Hematopoietic multipotent progenitor cell treated with erythropoietin and hydrocortisone succinate and interleukin-3 and kit ligand, for 15 days (in vitro differentiated cells): ENCODE measurements at regions not wholly inside any gene's neighbourhood (a gene's known extent, or its start where the extent isn't known, plus 50 kb on each side); places are given as distances from the start of the nearest gene placed in this dataset.
"Not testable (repeated sequence)": the region's sequence is repeated elsewhere in the genome, so short reads cannot be mapped to it uniquely, and the experiment has no call there.

Experiments used
- DNase-seq: peaks from one replicate; pipeline ENCODE4 v3.0.0-alpha.2; 2015; ENCODE audit warnings: low spot score

DNA sequence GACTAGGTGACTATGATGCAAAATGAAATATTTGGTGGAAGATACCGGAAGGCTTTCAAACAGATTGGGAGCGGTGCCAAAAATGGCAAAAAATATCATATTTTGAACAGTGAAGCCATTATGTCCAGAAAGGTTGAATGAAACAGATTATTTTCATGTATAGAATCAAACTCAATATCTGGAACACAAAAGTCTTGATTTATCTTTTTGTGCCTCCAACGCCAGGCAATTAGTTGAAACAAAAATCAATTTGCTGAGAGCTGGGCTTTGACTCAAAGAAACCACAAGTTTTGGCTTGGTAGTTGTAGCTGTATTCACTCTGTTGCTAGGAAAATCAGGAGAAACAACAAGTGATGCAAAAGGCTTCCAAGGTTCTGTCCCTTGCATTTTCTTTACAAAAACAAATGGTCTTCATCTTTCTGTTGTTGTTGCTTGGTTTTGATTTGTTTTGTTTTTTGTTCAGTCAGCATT is 421.7 kb upstream of the TYRP1 start:
- DNase-seq: no peak

DNA sequence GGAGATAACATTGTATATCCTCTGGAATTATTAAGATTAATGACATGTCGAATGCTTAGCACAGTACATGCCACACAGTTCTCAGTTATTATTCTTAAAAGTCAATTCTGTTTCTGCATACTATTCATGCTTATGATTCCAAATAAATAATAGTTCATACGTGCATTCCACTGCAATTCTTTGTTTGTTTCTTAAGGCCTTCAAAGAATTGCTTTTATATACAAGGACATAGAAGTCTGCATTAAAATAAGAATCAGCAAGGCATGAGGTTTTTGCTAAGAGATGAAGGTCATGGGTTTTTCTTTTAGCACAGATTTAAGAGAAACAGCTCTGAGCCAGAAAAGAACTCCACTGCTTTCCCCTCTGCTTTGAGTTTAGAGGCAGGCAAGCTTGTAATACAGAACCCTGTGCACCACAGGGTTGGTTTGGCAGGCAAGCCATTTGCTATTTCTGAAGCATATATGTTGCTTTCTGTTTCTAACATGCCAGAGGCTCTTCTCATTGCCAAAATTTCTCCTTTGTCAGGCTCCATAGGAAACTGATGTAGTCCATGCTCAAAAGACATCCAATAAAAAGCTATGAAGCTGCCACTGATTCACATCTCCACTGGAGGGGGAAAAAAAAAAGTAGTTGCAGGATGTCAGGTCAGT is 420.6 kb upstream of the TYRP1 start:
- DNase-seq: no peak

DNA sequence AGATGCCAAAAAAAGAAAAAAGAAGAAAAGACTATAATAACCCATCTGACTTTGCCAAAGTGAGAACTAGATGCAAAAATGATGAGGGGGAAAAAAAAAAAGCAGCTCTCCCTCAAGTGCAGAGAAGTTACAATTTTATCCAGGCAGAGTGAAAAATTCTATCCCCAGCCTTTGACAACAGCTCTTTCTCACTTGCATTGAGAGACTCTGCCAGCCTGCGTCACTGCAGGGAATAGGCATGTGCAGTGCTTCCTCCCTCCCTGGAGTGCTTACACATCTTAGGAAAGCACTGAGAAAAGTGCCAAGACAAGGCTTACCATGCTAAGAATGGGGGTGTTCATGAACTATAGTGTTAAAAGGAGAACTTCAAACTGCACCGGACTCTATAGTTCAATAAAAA is 418.6 kb upstream of the TYRP1 start:
- DNase-seq: no peak

DNA sequence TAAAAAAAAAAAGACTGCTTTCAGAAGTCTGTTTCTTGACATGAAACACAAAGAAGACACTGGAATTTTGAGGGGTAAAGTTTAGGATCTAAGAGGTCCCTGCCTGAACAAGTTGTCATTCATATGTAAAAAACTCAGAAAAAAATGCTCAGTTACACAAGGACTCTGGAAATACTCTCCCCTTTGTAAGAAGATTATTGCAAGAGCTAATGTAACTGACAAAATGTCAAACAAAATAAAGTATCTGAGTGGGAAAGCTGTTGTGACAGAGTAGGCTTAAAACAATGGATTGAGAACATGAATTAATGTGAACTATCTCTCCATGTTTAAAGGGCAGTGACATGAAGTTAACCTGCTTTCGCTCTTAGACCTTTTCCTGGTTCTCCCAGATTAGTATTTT is 416.7 kb upstream of the TYRP1 start:
- no peak for DNase-seq

DNA sequence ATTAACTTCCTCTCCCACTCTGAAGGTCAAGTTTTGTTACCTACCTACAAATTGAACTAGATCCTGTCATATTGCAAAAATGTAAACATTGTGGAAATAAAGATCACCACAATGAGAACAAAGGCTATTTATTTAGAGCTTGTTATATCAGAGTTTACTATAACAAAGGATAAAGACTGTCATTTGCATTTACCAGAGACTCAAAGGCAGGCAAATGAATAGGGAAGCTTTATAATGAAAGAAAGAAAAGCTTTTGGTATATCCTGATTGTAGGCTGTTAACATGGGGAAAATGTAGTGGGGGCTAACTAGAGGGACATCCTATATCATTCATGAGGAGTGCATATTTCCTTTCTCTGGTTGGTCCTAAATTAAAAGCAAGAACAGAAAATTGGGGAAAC is 403.5 kb upstream of the TYRP1 start:
- DNase-seq: no peak

DNA sequence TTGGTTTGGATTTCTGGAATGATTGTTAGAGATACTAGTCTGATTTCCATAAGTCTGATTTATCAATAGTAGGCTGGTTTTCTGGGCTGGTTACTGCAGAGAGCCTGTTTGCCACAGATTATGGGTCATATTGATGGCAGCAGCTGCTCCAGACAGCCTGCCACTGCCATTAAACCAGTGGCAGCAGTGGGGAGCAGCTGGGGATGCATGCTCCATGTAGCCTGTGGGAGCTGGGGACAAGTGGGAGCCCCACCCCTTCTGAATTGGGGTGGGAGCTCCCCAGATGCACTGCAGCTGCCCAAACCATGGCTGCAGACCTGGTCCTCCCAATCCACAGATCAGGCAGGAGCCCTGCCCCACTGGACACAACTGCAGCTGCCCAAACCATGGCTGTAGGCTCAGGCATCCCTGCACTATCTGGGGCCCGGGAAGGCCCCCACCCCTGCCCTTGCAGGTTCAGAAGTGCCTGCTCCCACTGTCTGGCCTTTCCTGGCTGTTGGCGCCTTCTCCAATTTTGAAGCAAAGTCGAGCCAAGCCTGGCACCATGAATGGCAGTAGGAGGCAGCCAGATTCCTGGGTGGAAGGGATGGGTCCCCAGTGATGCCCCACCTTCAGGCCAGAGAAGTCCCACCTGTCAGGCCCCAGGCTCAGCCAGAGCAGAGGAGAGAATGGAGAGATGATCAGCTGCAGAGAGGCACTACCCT is 402.9 kb upstream of the TYRP1 start:
- DNase-seq: no peak

DNA sequence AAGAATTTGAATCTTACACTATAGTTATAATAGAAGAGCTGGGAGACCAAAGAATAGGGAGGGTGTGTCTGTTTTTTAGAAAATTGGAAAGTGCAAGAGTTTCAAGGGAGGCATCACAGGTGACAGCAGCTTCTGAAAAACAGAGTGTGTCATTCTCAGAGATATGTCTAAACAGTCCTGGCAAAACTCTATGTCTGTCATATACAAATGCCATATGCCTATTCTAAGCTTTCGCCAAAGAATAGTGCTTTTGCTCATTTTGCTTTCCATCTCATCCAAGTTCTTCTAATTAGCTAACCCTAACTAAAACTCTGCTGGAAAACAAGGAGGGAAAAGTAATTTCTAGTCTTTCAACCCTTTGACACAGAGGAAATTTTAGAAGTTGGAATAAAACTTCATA is 388.0 kb upstream of the TYRP1 start:
- DNase-seq: no peak

DNA sequence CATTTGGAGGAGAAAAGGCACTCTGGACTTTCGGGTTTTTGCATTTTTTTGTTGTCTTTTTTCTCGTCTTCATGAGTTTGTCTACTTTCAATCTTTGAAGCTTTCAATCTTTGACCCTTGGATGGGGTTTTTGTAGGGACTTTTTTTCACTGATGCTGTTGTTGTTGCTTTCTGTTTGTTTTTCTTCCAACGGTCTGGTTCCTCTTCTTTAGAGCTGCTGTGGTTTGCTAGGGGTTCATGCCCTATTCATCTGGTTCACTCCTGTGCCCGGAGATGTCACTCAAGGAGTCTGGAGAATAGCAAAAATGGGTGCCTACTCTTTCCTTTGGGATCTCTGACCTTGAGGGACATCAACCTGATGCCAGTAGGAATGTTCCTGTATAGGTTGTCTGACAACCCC is 378.6 kb upstream of the TYRP1 start:
- no peak for DNase-seq

DNA sequence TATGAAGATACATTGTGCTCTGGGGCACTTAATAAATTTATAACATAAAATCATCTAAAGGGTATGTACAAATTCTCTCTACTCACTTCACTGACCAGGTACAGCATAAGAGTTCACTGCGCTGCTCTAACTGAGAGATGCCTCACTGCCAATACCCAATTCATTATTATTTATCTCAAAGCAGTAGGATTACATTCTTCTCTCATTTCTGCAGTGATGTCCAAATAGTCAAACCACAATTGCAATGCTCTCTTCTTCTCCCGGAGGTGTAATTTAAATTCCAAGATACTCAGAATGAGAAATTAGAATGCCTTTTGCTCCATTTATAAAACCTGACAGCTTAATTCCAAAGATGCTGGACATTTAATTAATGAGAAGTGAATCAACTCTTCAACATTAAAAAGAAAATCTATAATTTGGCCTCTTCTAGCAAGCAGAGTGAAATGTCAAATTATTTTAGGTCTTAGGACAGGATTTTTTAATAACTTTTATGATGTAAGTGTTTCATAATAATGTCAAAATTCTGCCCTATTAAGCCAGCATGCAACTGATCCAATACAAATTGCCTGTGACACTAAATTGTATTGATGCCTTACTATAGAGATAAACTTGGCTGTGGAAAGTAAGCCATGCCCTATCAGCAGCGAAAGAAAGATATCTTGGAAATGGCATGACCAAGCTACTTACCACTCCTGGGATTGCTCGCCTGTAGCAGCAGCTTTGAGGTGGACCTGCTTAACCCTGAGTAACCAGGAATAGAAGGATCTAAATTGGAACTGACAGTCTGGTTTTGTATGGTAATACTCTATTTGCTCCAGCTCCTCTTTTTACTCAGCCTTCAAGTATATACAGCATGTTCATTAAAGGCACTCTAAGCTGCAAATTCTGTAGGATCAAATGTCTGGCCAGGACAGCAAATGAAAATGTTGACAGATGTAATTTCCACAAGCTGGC is 374.2 kb upstream of the TYRP1 start:
- no peak for DNase-seq

DNA sequence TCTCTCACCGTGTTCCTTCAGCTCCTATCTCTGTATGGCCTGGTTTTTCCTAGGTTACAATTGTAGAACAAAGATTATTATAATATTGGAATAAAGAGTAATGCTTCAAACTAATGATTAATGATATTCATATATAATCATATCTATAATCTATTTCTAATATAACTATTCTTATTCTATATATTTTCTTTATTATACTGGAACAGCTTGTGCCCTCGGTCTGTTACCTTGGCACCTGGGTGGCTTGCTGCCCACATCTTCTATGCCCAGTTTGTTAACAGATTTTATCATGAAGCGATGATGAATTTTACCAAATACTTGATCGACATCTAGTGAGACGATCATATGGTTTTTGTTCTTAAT is 363.6 kb upstream of the TYRP1 start:
- no peak for DNase-seq

DNA sequence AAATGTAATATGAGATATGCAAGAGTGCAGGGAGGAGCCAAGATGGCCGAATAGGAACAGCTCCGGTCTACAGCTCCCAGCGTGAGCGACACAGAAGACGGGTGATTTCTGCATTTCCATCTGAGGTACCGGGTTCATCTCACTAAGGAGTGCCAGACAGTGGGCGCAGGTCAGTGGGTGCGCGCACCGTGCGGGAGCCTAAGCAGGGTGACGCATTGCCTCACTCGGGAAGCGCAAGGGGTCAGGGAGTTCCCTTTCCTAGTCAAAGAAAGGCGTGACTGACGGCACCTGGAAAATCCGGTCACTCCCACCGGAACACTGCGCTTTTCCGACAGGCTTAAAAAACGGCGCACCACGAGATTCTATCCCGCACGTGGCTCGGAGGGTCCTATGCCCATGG is 359.2 kb upstream of the TYRP1 start:
- not testable (repeated sequence) for DNase-seq

DNA sequence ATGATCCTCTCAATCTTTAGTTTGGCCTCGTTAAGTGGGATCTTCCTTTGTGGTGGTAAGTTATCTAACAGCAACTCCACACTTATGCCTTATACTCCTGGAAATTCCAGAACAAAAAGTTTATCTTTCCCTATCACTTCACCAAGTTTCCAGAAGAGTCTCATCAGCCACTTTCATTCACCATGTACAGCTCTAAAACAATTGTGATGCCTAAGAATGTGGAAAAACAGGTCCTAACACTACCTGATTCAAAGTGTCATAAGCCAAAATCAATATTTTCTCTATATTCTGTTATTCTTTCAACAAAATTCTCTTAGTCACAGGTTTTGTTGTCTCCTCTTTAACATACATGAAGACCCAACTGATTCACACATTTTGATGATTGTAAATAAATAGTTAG is 342.4 kb upstream of the TYRP1 start:
- DNase-seq: no peak

DNA sequence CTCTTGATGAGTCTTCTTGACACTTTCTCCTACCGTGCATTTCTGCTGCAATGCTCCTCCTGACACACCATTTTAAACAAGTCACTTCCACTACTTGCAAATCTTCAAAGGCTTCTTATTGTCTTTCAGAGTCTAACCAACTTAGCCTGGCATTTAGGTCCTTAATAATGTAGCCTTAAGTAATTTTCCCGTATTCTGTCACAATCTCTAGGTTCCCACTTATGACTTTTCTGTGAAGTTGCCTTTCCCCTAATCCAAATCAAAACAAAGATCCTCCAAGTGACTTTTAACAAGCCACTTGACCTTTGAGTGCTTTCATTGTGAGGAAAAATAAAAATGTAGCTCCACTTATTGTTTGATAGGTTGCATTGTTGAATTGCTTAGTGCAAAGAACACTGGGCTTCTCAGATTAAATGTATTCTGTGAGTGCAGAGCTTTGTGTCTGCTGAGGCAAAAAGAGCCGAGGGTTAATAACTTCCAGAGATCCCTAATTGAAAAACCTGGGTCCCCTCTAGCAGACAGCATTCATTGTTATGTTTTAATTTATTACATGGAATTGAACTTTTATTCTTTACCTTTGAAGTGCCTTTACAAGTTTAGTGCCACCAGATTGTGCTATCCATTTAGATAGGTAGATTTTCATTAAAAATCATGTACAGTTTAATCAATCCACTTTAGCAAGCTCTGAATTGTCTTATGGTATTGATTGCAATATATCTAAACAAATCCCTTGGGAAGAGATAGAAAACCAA is 341.7 kb upstream of the TYRP1 start:
- no peak for DNase-seq

DNA sequence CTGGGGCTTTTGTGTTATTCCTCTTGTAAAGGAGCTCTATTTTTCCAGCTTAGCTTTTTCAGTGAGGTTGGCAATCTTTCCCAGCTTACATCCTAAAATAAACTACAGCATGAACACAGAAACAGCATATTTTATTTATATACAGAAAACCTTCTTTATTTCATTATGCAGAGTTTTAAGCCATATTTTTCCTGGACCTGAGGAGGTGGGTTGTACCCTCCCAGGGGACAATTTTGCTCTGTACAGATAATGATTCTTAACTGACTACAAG is 341.2 kb upstream of the TYRP1 start:
- DNase-seq: no peak

DNA sequence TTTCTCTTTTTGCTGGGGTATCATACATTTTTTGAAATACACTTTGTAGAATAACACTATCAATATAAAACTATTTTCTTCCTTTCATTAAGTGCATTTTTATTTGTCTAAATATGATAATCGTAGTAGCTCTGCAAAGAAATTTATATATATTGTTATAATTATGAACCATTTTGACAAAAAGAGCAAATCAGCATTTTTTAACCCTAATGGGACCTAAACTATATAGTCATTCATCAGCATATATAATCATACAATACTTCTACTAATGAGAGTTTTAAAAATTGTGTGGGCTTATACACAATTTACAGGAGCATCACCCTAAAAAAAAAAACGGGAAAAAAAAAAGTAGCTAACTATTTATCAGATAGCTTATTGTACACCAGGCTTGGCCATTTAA is 329.7 kb upstream of the TYRP1 start:
- no peak for DNase-seq

DNA sequence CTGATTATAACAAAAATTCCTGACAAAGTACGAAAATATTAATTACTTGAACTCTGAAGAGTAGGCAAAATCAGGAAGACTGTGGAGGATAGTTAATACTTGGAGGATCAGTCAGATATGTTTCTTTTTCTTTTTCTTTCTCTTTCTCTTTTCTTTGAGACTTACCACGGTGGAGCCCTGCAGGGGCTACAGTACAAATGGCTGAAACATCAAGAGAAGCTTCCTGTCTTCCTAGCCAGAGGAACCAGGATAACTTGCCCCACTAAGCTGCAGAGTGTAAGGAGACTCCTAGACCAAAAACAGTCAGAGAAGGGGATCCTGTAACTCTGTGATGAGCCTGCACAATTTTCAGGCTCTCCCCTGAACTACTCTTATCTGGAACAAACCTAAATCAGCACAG is 324.6 kb upstream of the TYRP1 start:
- DNase-seq: no peak

DNA sequence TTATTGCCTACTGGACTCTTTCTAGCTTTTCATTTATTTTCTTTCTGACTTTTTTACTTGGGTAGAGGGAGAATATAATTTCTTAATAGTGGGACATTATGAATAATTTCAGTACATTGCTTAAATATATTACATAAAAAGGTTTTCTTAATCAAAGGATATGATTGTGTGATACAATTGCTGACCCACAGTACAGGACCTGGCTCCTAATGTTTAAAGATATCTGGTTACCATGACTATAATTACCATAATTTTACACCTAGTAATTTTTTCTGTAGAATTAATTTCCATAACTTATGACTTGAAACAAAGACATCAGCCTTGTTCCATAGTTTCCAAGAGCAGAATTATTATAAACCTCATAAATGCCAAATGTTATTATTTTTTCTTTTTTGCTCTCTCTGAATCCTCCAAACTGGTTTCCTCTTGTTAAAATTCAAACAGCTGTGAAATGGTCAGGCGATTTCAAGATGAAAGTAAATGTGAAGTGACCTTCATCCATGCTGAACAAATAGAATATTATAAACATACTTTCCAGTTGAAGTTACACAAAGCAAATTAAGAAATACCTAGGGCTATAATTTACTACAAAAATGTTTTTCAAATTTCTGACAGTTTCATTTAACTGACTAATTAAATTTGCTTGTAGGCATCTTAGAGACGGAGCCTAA is 301.2 kb upstream of the TYRP1 start:
- no peak for DNase-seq

DNA sequence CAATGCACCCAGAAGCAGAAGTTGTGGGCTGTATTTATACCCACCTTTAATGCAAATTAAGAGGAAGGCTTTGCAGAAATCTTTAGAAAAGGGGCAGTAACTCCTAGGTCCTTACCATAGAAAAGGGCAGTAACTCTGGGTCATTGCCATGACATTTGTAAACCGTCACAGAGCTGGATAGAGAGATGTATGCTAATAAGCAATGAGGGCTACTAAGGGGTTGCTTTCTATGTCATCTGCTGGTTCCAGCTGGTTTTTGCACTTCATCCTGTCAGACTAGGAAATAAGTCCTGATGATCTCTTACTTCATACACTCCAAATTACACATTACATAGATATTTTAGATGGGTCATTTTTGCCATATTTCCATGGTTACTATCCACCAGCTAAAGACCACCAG is 299.1 kb upstream of the TYRP1 start:
- no peak for DNase-seq

DNA sequence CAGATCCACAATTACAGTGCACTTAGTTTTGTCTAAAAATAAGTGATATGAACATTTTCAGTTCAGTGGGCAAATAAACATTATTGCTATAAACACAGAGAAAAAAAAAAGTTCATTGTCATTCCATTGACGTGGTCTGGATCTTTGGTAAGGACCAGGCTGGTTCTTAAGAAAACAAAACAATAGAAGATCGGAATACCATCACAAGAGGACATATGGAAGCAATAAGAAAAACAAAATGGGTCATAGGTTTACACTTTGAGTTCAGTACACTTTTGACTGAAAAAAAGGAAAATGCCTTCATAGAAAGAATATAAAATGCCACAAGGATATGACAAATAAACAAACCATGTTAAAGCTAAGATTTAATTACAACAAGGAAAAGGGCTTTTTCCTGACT is 289.5 kb upstream of the TYRP1 start:
- DNase-seq: no peak

DNA sequence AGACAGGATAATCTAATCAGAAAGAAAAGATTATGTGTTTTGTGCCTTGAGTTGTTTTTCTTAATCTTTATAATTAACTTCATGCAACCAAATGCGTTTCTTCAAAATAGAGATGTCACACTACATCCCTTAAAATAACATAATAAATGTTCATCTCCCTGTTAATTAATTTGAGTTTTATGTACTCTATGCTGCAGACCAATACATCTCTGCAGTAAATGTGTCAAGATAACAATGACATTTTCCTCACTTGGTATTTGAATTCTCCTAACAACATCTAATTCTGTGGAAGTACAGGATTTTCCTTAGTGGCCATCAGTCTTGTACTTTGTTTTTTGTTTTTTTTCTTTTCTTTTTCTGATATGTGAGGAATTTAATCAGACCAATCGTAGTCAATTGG is 279.2 kb upstream of the TYRP1 start:
- DNase-seq: no peak

DNA sequence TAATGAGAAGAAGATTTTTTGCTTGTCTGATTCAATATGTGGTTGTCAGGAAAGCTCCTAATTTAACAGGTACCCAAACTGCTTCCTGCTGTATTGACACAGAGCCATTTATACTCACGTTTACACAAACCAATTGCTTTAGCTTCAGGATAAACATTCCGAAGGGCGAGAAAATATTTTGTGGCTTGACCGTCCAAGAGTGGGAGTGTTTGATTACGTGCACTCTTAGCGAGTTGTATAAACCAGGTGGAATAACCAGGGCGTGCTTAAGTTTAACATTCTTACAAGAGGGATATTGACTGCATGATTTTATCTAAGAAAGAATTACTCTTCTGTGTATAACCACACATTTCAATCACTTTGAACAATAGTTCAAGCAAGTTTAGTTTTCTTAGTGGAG is 278.7 kb upstream of the TYRP1 start:
- no peak for DNase-seq

DNA sequence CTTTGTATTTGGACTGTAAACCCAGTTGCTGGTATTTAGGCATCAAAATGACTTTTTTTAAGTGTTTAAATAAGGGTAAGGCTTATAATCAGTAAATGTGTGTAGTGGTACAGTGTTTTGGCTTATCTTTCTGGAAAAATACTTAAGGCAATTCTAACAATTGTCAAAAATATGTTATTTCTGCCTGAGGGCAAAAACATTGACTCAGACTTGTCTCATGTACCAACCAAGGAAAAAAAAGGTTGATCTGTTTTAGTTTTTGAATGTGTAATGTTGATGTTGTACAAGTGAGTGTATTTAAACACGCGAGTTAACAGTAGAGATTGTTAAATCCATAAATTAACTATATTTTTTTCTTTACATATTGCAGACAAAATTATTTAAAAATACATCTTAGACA is 277.8 kb upstream of the TYRP1 start:
- no peak for DNase-seq
